ENCODE measurements at regions not wholly inside any gene's neighbourhood (a gene's known extent, or its start where the extent isn't known, plus 50 kb on each side); places are given as distances from the start of the nearest gene placed in this dataset.

DNA sequence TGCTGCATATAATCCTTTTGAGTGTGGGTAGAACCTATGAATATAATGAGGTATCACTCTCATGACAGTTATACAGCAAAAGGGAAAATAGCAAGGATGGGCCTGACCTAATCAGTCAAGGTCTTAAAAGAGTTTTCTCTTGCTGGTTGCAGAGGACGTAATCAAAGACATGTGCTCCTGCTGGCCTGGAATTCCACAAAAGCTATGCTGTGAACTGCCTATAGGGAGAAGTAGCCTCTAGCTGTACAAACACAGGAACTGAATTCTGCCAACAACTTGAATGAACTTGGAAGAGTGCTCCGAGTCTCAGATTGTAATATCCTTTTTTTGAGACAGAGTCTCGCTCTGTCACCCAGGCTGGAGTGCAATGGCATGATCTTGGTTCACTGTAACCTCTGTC, 195.6 kb downstream of the PLK2 start:
- no peak overlapping the region for H3K4me3 Mint-ChIP-seq (ENCODE audit: unreplicated experiment)
- DNase-seq = no peak
- no peaks in the 10 kb centered on the region for H3K36me3 Mint-ChIP-seq (ENCODE audit: unreplicated experiment)
- H3K9me3 Mint-ChIP-seq (ENCODE audit: unreplicated experiment) = no peaks in the 10 kb centered on the region
- TF ChIP-seq, protein P1, sequence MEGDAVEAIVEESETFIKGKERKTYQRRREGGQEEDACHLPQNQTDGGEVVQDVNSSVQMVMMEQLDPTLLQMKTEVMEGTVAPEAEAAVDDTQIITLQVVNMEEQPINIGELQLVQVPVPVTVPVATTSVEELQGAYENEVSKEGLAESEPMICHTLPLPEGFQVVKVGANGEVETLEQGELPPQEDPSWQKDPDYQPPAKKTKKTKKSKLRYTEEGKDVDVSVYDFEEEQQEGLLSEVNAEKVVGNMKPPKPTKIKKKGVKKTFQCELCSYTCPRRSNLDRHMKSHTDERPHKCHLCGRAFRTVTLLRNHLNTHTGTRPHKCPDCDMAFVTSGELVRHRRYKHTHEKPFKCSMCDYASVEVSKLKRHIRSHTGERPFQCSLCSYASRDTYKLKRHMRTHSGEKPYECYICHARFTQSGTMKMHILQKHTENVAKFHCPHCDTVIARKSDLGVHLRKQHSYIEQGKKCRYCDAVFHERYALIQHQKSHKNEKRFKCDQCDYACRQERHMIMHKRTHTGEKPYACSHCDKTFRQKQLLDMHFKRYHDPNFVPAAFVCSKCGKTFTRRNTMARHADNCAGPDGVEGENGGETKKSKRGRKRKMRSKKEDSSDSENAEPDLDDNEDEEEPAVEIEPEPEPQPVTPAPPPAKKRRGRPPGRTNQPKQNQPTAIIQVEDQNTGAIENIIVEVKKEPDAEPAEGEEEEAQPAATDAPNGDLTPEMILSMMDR (IDR thresholded peaks at IDR 0.05; ENCODE audit: partially characterized antibody, unreplicated experiment) = no peak
- no peaks in the 10 kb centered on the region for H3K27me3 Mint-ChIP-seq (ENCODE audit: unreplicated experiment)
- no peak overlapping the region for H3K27ac Mint-ChIP-seq (ENCODE audit: unreplicated experiment)
- peaks cover 2% of the 10 kb centered on the region for H3K4me1 Mint-ChIP-seq (ENCODE audit: low read depth, unreplicated experiment)

- Mint-ChIP-seq H3K36me3 (ENCODE audit: unreplicated experiment) (no peaks in the 10 kb centered on the region), H3K4me1 (ENCODE audit: low read depth, unreplicated experiment) (peaks cover 2% of the 10 kb centered on the region), H3K27me3 (ENCODE audit: unreplicated experiment) (no peaks in the 10 kb centered on the region), H3K27ac (ENCODE audit: unreplicated experiment) (no peak overlapping the region), H3K4me3 (ENCODE audit: unreplicated experiment) (no peak overlapping the region), H3K9me3 (ENCODE audit: unreplicated experiment) (no peaks in the 10 kb centered on the region)
- TF ChIP-seq, protein P1 (IDR thresholded peaks at IDR 0.05; ENCODE audit: partially characterized antibody, unreplicated experiment) = no peak
- no peak for DNase-seq
Observed at GRCh38 chr5:58263296-58263695, 196.6 kb downstream of the PLK2 start.

DNA sequence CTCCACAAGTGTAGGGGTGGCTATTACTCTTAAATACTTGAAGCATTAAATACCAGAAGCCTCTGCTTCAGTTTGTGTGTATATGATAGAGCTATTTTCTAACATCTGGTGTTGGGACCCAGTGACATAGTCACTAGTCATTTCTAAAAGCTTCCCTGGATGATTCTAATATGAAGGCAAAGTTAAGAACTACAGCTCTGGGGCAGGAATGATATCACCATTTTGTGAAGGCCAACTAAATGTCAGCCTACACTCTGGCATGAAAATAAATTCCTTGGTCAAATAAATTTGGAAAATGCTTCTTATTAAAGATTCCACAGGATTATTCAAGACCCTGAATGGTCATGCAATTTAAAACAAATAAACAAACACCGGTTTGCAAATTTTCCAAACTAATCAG, 197.7 kb downstream of the PLK2 start:
- H3K9me3 Mint-ChIP-seq (ENCODE audit: unreplicated experiment) = no peaks in the 10 kb centered on the region
- H3K27me3 Mint-ChIP-seq (ENCODE audit: unreplicated experiment) = no peaks in the 10 kb centered on the region
- no peaks in the 10 kb centered on the region for H3K36me3 Mint-ChIP-seq (ENCODE audit: unreplicated experiment)
- TF ChIP-seq, protein P1 (IDR thresholded peaks at IDR 0.05; ENCODE audit: partially characterized antibody, unreplicated experiment) = no peak
- H3K4me1 Mint-ChIP-seq (ENCODE audit: low read depth, unreplicated experiment) = peaks cover 2% of the 10 kb centered on the region
- no peak overlapping the region for H3K27ac Mint-ChIP-seq (ENCODE audit: unreplicated experiment)
- H3K4me3 Mint-ChIP-seq (ENCODE audit: unreplicated experiment) = no peak overlapping the region
- no peak for DNase-seq

- TF ChIP-seq, protein P1 (IDR thresholded peaks at IDR 0.05; ENCODE audit: partially characterized antibody, unreplicated experiment) = no peak
- H3K4me1 Mint-ChIP-seq (ENCODE audit: low read depth, unreplicated experiment) = peaks cover 2% of the 10 kb centered on the region
- no peak for DNase-seq
Observed at GRCh38 chr5:58261605-58262004, 198.3 kb downstream of the PLK2 start.

GRCh38 chr5:58260243-58260642, 199.6 kb downstream of the PLK2 start:
- no peak overlapping the region for H3K27ac Mint-ChIP-seq (ENCODE audit: unreplicated experiment)

More at GRCh38 chr5:58261605-58262004, 198.3 kb downstream of the PLK2 start:
- Mint-ChIP-seq H3K4me3 (ENCODE audit: unreplicated experiment) (no peak overlapping the region), H3K9me3 (ENCODE audit: unreplicated experiment) (no peaks in the 10 kb centered on the region), H3K27me3 (ENCODE audit: unreplicated experiment) (no peaks in the 10 kb centered on the region), H3K27ac (ENCODE audit: unreplicated experiment) (no peak overlapping the region), H3K36me3 (ENCODE audit: unreplicated experiment) (no peaks in the 10 kb centered on the region)

More at GRCh38 chr5:58260243-58260642, 199.6 kb downstream of the PLK2 start:
- DNase-seq = no peak
- Mint-ChIP-seq H3K36me3 (ENCODE audit: unreplicated experiment) (no peaks in the 10 kb centered on the region), H3K4me1 (ENCODE audit: low read depth, unreplicated experiment) (peaks cover 2% of the 10 kb centered on the region), H3K4me3 (ENCODE audit: unreplicated experiment) (no peak overlapping the region), H3K9me3 (ENCODE audit: unreplicated experiment) (no peaks in the 10 kb centered on the region), H3K27me3 (ENCODE audit: unreplicated experiment) (no peaks in the 10 kb centered on the region)
- TF ChIP-seq, protein P1 (IDR thresholded peaks at IDR 0.05; ENCODE audit: partially characterized antibody, unreplicated experiment) = no peak
